ENCODE measurements at regions not wholly inside any gene's neighbourhood (a gene's known extent, or its start where the extent isn't known, plus 50 kb on each side); places are given as distances from the start of the nearest gene placed in this dataset.

DNA sequence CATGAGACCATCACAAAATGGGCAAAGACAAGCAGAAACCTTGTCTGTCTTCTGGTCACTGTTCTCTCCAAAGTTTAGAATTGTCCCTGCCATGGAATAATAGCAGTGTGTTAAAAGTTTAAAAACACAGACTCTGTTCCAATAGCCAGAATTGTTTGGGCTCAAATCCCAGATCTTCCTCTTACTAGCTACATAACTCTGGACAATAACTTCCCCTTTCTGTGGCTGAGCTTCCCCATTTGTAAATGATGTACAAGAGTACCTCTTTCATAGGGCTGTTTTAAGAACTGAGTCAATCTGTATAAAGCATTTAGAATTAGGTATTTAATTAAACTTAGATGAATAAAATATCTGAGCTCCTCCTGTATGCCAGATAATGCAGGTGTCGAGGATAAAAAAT is 623.0 kb downstream of the NTRK3 start:
- Histone ChIP-seq H3K36me3 (ENCODE audit: insufficient read depth, low read length) (no peaks in the 10 kb centered on the region), H3K9ac (ENCODE audit: insufficient read length) (no peak overlapping the region), H3K27ac (no peak overlapping the region), H3K4me3 (no peak overlapping the region), H3K9me3 (ENCODE audit: low read depth, low read length) (no peaks in the 10 kb centered on the region)
- TF ChIP-seq POLR2AphosphoS5 (IDR thresholded peaks at IDR 0.05; ENCODE audit: borderline replicate concordance, low read depth, low read length), result no peak
- TF ChIP-seq FOXP2 (optimal IDR thresholded peaks at IDR 0.05; ENCODE audit: control extremely low read depth, extremely low read length, insufficient read depth), result no peak
- no peak for TF ChIP-seq EZH2 (IDR thresholded peaks at IDR 0.05)
- no peak for DNase-seq (ENCODE audit: low read depth, low spot score)

DNA sequence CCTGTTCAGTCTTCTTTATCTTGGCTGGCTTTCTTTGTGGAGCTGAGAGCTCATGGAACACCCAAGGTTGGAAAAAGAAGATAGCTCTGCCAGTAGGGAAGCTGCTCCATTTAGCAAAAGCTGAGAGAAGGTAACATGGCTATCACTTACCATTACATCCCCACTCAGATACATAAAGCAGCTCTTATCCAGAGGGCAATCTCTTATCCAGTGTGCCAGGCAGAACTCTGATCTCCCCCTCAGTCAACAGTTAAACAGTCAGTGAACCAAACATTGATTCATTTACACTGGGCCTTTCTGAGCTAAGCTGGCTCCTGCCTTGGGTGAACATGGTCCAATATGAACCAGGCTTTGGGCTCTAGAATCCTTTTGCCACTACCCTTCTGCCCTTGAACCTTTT is 624.2 kb downstream of the NTRK3 start:
- no peaks in the 10 kb centered on the region for H3K9me3 ChIP-seq (ENCODE audit: low read depth, low read length)
- H3K27ac ChIP-seq, result no peak overlapping the region

DNA sequence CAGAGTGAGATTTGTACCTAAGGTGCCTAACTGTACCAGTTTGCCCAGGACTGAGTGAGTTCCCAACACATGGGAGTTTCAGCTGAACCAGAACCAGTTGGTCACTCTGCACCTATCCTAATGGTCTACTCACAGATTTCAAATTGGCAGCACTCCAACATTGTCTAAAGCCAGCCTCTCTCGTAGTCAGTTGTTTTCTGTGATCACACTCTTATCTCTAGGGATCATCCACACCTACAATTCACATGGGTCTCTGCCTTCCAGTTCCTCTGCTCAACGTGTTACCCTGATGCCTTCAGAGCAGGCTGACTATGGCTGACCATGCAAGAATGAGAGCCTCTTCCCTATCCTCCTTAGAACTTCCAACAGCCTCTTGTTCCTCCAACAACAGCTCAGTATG is 624.8 kb downstream of the NTRK3 start:
- H3K9ac ChIP-seq (ENCODE audit: insufficient read length), result no peak overlapping the region

More for the DNA sequence above, 624.2 kb downstream of the NTRK3 start:
- TF ChIP-seq FOXP2 (optimal IDR thresholded peaks at IDR 0.05; ENCODE audit: control extremely low read depth, extremely low read length, insufficient read depth) (no peak), POLR2AphosphoS5 (IDR thresholded peaks at IDR 0.05; ENCODE audit: borderline replicate concordance, low read depth, low read length) (no peak), EZH2 (IDR thresholded peaks at IDR 0.05) (no peak)
- Histone ChIP-seq H3K9ac (ENCODE audit: insufficient read length) (no peak overlapping the region), H3K36me3 (ENCODE audit: insufficient read depth, low read length) (no peaks in the 10 kb centered on the region), H3K4me3 (no peak overlapping the region)
- DNase-seq (ENCODE audit: low read depth, low spot score), result no peak

DNA sequence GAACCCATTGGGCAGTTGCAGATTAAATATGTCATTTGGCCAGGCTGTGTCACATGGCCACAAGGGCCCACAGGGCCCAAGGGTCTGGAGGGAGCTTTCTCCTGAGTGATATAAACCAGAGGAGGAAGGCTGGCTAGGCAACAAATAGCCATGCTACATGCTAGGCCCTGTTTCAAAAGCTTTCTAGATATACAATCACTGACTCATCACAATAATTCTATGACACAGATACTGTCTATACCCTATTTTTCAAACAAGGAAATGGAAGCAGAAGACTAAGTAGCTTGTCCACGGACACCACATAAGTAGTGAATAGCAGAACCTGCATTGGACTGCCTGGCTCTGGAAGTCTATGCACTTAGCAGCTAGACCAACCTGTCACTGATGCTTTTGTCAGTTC is 625.4 kb downstream of the NTRK3 start:
- H3K9me3 ChIP-seq (ENCODE audit: low read depth, low read length), result no peaks in the 10 kb centered on the region
- no peak overlapping the region for H3K9ac ChIP-seq (ENCODE audit: insufficient read length)
- TF ChIP-seq FOXP2 (optimal IDR thresholded peaks at IDR 0.05; ENCODE audit: control extremely low read depth, extremely low read length, insufficient read depth) (no peak), EZH2 (IDR thresholded peaks at IDR 0.05) (no peak), POLR2AphosphoS5 (IDR thresholded peaks at IDR 0.05; ENCODE audit: borderline replicate concordance, low read depth, low read length) (no peak)
- no peak overlapping the region for H3K27ac ChIP-seq
- no peak for DNase-seq (ENCODE audit: low read depth, low spot score)
- no peak overlapping the region for H3K4me3 ChIP-seq
- no peaks in the 10 kb centered on the region for H3K36me3 ChIP-seq (ENCODE audit: insufficient read depth, low read length)

More for the DNA sequence above, 624.8 kb downstream of the NTRK3 start:
- Histone ChIP-seq H3K4me3 (no peak overlapping the region), H3K9me3 (ENCODE audit: low read depth, low read length) (no peaks in the 10 kb centered on the region), H3K27ac (no peak overlapping the region), H3K36me3 (ENCODE audit: insufficient read depth, low read length) (no peaks in the 10 kb centered on the region)
- no peak for DNase-seq (ENCODE audit: low read depth, low spot score)
- TF ChIP-seq FOXP2 (optimal IDR thresholded peaks at IDR 0.05; ENCODE audit: control extremely low read depth, extremely low read length, insufficient read depth) (no peak), POLR2AphosphoS5 (IDR thresholded peaks at IDR 0.05; ENCODE audit: borderline replicate concordance, low read depth, low read length) (no peak), EZH2 (IDR thresholded peaks at IDR 0.05) (no peak)

DNA sequence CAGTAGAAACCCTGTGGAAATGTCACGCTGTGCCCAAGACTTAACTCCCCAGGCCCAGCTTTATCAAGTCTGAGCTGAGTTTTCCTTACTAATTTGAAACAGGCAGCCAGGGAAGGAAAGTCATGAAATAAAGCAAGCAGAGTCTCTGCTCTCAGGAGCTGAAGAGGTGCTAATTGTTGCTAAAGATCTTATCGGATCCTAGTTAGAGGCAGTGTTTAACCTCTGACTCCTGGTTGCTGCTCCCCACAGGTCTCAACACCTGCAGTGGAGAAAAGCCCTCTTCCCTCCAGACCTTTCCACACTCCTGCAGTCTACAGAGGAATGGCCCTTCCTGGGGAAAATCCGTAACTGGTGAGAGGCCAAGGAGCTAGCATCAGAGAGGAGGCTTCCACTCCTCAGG is 628.2 kb downstream of the NTRK3 start:
- Histone ChIP-seq H3K9ac (ENCODE audit: insufficient read length) (no peak overlapping the region), H3K27ac (no peak overlapping the region), H3K4me3 (no peak overlapping the region), H3K9me3 (ENCODE audit: low read depth, low read length) (no peaks in the 10 kb centered on the region), H3K36me3 (ENCODE audit: insufficient read depth, low read length) (no peaks in the 10 kb centered on the region)
- DNase-seq (ENCODE audit: low read depth, low spot score), result no peak
- TF ChIP-seq EZH2 (IDR thresholded peaks at IDR 0.05), result no peak
- TF ChIP-seq POLR2AphosphoS5 (IDR thresholded peaks at IDR 0.05; ENCODE audit: borderline replicate concordance, low read depth, low read length), result no peak
- no peak for TF ChIP-seq FOXP2 (optimal IDR thresholded peaks at IDR 0.05; ENCODE audit: control extremely low read depth, extremely low read length, insufficient read depth)

DNA sequence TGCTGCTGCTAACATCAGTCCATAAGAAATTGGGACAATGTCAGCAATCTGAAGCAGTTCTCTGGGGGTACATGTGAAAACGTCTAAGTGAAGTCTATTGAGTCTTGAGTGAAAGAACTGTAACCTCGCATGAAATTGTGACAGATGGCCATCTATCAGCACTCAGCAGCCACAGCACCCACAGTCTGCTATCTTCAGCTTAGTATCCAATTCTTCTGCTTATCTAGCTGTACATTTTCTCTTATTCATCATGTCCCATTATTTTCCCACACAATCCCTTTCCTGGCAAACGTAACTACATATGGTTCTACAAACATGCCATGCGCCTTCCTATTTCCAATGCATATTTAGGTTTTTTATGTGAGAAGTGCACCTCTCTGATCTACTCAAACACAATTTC is 629.7 kb downstream of the NTRK3 start:
- no peak overlapping the region for H3K9ac ChIP-seq (ENCODE audit: insufficient read length)
- H3K4me3 ChIP-seq, result no peak overlapping the region
- DNase-seq (ENCODE audit: low read depth, low spot score), result no peak
- no peak for TF ChIP-seq FOXP2 (optimal IDR thresholded peaks at IDR 0.05; ENCODE audit: control extremely low read depth, extremely low read length, insufficient read depth)
- no peak for TF ChIP-seq EZH2 (IDR thresholded peaks at IDR 0.05)
- no peak for TF ChIP-seq POLR2AphosphoS5 (IDR thresholded peaks at IDR 0.05; ENCODE audit: borderline replicate concordance, low read depth, low read length)
- H3K36me3 ChIP-seq (ENCODE audit: insufficient read depth, low read length), result no peaks in the 10 kb centered on the region
- H3K9me3 ChIP-seq (ENCODE audit: low read depth, low read length), result no peaks in the 10 kb centered on the region
- no peak overlapping the region for H3K27ac ChIP-seq

- Histone ChIP-seq H3K36me3 (ENCODE audit: insufficient read depth, low read length) (no peaks in the 10 kb centered on the region), H3K4me3 (no peak overlapping the region), H3K9me3 (ENCODE audit: low read depth, low read length) (no peaks in the 10 kb centered on the region), H3K27ac (no peak overlapping the region), H3K9ac (ENCODE audit: insufficient read length) (no peak overlapping the region)
- DNase-seq (ENCODE audit: low read depth, low spot score), result no peak
- TF ChIP-seq EZH2 (IDR thresholded peaks at IDR 0.05), result no peak
- TF ChIP-seq FOXP2 (optimal IDR thresholded peaks at IDR 0.05; ENCODE audit: control extremely low read depth, extremely low read length, insufficient read depth), result no peak
- no peak for TF ChIP-seq POLR2AphosphoS5 (IDR thresholded peaks at IDR 0.05; ENCODE audit: borderline replicate concordance, low read depth, low read length)
Measured at GRCh38 chr15:87623832-87624231, 632.7 kb downstream of the NTRK3 start.

DNA sequence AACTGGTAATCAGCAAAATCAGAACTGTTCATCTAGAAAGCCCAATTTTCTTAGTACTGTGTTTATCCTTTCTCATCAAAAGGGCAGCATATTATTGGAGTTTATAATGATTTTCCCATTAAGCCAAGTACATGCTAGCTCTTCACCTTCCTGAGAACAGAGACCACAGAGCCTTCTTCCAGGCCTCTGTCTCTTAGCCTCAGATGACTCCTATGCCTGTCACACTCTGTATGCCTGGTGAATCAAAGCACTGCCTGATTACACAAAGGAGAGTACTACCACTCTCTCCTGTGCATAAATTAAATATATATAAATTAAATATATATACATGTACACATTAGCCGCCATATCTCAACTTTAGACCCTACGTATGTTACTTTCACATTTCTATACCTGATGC is 636.1 kb downstream of the NTRK3 start:
- H3K9ac ChIP-seq (ENCODE audit: insufficient read length), result no peak overlapping the region
- H3K27ac ChIP-seq, result no peak overlapping the region
- no peaks in the 10 kb centered on the region for H3K9me3 ChIP-seq (ENCODE audit: low read depth, low read length)
- no peak overlapping the region for H3K4me3 ChIP-seq
- no peaks in the 10 kb centered on the region for H3K36me3 ChIP-seq (ENCODE audit: insufficient read depth, low read length)
- DNase-seq (ENCODE audit: low read depth, low spot score), result no peak
- TF ChIP-seq EZH2 (IDR thresholded peaks at IDR 0.05), result no peak
- no peak for TF ChIP-seq FOXP2 (optimal IDR thresholded peaks at IDR 0.05; ENCODE audit: control extremely low read depth, extremely low read length, insufficient read depth)
- no peak for TF ChIP-seq POLR2AphosphoS5 (IDR thresholded peaks at IDR 0.05; ENCODE audit: borderline replicate concordance, low read depth, low read length)
